ENCODE measurements at regions not wholly inside any gene's neighbourhood (a gene's known extent, or its start where the extent isn't known, plus 50 kb on each side); places are given as distances from the start of the nearest gene placed in this dataset.

DNA sequence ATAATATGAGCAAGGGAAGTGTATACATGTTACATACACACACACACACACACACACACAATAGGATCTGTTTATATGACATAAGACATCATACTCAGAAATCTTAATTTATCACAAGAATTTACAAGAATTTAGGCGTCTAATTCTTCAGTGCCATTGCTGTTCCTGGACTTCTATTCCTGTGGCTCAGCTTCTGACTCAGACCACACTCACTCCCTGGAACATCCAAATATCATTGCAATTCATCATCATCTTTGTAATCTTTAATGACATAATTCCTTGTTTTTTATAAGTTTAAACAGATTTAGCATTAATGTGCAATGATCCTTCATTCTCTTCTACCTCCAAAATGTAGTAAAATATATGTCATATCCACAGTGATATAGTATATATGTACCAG, 544.2 kb downstream of the FOXG1 start:
- H3K79me2 ChIP-seq (ENCODE audit: control insufficient read depth in 1 of 2, insufficient read depth in 2 of 2, low read length in 2 of 2): no peaks in the 10 kb centered on the region
- no peak overlapping the region for H2BK12ac ChIP-seq (ENCODE audit: low read depth, low read length)
- H3K4me2 ChIP-seq (ENCODE audit: insufficient read depth in 1 of 2, low read depth in 2 of 2, low read length in 2 of 2): no peak overlapping the region
- no peaks in the 10 kb centered on the region for H3K4me1 ChIP-seq (replicated peaks in 1 of 4; ENCODE audit: control insufficient read depth in 3 of 4, insufficient read depth in 4 of 4, low read length in 3 of 4)
- no peak overlapping the region for H3K14ac ChIP-seq (ENCODE audit: insufficient read length)
- no peak overlapping the region for H2BK120ac ChIP-seq (replicated peaks; ENCODE audit: low read depth, low read length)
- H4K91ac ChIP-seq (replicated peaks; ENCODE audit: insufficient read length, low read length): no peak overlapping the region
- H3K18ac ChIP-seq (ENCODE audit: extremely low read depth, low read length): no peak overlapping the region
- no peak overlapping the region for H4K5ac ChIP-seq (ENCODE audit: insufficient read length, low read depth, low read length)
- no peak overlapping the region for H2BK15ac ChIP-seq (ENCODE audit: low read length)
- DNase-seq (ENCODE audit: low read depth in 1 of 2, low spot score in 2 of 2) (no peak), FAIRE-seq (no peak)
- no peaks in the 10 kb centered on the region for H3K79me1 ChIP-seq (ENCODE audit: low read depth, low read length)
- no peak overlapping the region for H3K56ac ChIP-seq (replicated peaks; ENCODE audit: insufficient read length, low read depth, low read length)
- 88% methylated on average over 1 of the region's 1 CpG; no CpG with 5 or more reads in 1 of the 2 experiments for WGBS, 2 experiments (ENCODE audit: extremely low coverage in 1 of 2, insufficient coverage in 1 of 2, insufficient read length in 1 of 2, insufficient replicate concordance in 2 of 2, low coverage in 1 of 2, low lambda C conversion rate in 2 of 2, missing lambda C conversion rate in 1 of 2)
- H3K9ac ChIP-seq (replicated peaks in 1 of 4; ENCODE audit: extremely low read depth in 1 of 4, low read depth in 3 of 4, low read length in 3 of 4): no peak overlapping the region
- H2AFZ ChIP-seq (ENCODE audit: low read length): no peak overlapping the region
- peaks cover 0 to 3% of the 10 kb centered on the region in 2 experiments; a peak in 1 of 4 replicates for H3K9me3 ChIP-seq (ENCODE audit: insufficient read depth in 2 of 2, low read depth in 1 of 2, low read length in 1 of 2)
- no peak overlapping the region for H3K23ac ChIP-seq (ENCODE audit: insufficient read length)
- no peak overlapping the region for H2BK5ac ChIP-seq (ENCODE audit: low read depth, low read length)
- H3K23me2 ChIP-seq (ENCODE audit: low read depth, low read length): no peaks in the 10 kb centered on the region
- H3K4me3 ChIP-seq (ENCODE audit: extremely low read depth in 1 of 4, insufficient read depth in 2 of 4, low read depth in 3 of 4, low read length in 4 of 4): no peak overlapping the region
- H2AK5ac ChIP-seq (ENCODE audit: low read depth, low read length): no peak overlapping the region
- no peak overlapping the region for H2BK20ac ChIP-seq (ENCODE audit: low read length)
- ChIA-PET POLR2A (ENCODE audit: partially characterized antibody) (no interaction called here), CTCF (ENCODE audit: partially characterized antibody) (interaction anchor here (0.7 kb wide), 1 partner anchor 478 kb away, joined by 3 read pairs; no protein-coding TSS in a partner anchor)
- no peak overlapping the region for H4K8ac ChIP-seq (ENCODE audit: extremely low read depth, insufficient read depth, low read length)
- no peaks in the 10 kb centered on the region for H3K27me3 ChIP-seq (replicated peaks in 1 of 4; ENCODE audit: control insufficient read depth in 3 of 4, extremely low read depth in 1 of 4, insufficient read depth in 3 of 4, low read length in 3 of 4)
- H4K20me1 ChIP-seq (replicated peaks in 1 of 2; ENCODE audit: control insufficient read depth in 1 of 2, insufficient read depth in 2 of 2, low read length in 2 of 2): no peaks in the 10 kb centered on the region
- no peak overlapping the region for H3K27ac ChIP-seq (ENCODE audit: low read depth, low read length)
- no peak overlapping the region for H3K4ac ChIP-seq (replicated peaks; ENCODE audit: insufficient read length, low read depth, low read length)
- no peaks in the 10 kb centered on the region for H3K36me3 ChIP-seq (ENCODE audit: control insufficient read depth in 2 of 4, insufficient read depth in 4 of 4, low read length in 3 of 4)
- TF ChIP-seq, protein P1, sequence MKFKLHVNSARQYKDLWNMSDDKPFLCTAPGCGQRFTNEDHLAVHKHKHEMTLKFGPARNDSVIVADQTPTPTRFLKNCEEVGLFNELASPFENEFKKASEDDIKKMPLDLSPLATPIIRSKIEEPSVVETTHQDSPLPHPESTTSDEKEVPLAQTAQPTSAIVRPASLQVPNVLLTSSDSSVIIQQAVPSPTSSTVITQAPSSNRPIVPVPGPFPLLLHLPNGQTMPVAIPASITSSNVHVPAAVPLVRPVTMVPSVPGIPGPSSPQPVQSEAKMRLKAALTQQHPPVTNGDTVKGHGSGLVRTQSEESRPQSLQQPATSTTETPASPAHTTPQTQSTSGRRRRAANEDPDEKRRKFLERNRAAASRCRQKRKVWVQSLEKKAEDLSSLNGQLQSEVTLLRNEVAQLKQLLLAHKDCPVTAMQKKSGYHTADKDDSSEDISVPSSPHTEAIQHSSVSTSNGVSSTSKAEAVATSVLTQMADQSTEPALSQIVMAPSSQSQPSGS (IDR thresholded peaks at IDR 0.05; ENCODE audit: low read length): no peak
- TF ChIP-seq RXRA (IDR thresholded peaks at IDR 0.05; ENCODE audit: insufficient read depth, low read depth, low read length) (no peak), CEBPB (IDR thresholded peaks at IDR 0.05; ENCODE audit: low read depth, low read length) (no peak), CHD1 (IDR thresholded peaks at IDR 0.05; ENCODE audit: low read depth, low read length) (no peak), TAF7 (optimal IDR thresholded peaks at IDR 0.05; ENCODE audit: borderline replicate concordance, low read depth, low read length) (no peak), SP4 (IDR thresholded peaks at IDR 0.05; ENCODE audit: low read length) (no peak), CTBP2 (IDR thresholded peaks at IDR 0.05; ENCODE audit: borderline replicate concordance, insufficient read depth, insufficient read length, low read length) (no peak), RBBP5 (IDR thresholded peaks at IDR 0.05; ENCODE audit: borderline replicate concordance, low read depth, low read length) (no peak), EZH2 (IDR thresholded peaks at IDR 0.05; ENCODE audit: low read depth, low read length, severe bottlenecking) (no peak), TEAD4 (IDR thresholded peaks at IDR 0.05; ENCODE audit: low read depth, low read length) (no peak), POU5F1 (IDR thresholded peaks at IDR 0.05; ENCODE audit: low read depth, low read length) (no peak)
